ENCODE measurements at regions not wholly inside any gene's neighbourhood (a gene's known extent, or its start where the extent isn't known, plus 50 kb on each side); places are given as distances from the start of the nearest gene placed in this dataset.

- no peak for DNase-seq (ENCODE audit: low read depth in 1 of 2, low spot score in 1 of 2)
- TF ChIP-seq CTCF (IDR thresholded peaks at IDR 0.05; ENCODE audit: low read depth, low read length) = no peak
These were observed 112.9 kb upstream of the GYPC start for GRCh38 chr2:126543081-126543480.

GRCh38 chr2:126558029-126558428 lies 97.9 kb upstream of the GYPC start:
- no peak for DNase-seq (ENCODE audit: low read depth in 1 of 2, low spot score in 1 of 2)
- no peaks in the 10 kb centered on the region for H3K36me3 ChIP-seq
- H3K9me3 ChIP-seq (ENCODE audit: low read depth) = no peaks in the 10 kb centered on the region
- no peaks in the 10 kb centered on the region for H3K4me1 ChIP-seq (ENCODE audit: low read depth)
- H3K4me3 ChIP-seq = no peak overlapping the region
- no peaks in the 10 kb centered on the region for H3K27me3 ChIP-seq
- no peak for TF ChIP-seq CTCF (IDR thresholded peaks at IDR 0.05; ENCODE audit: low read depth, low read length)
- no peak overlapping the region for H3K27ac ChIP-seq

More at GRCh38 chr2:126543081-126543480, 112.9 kb upstream of the GYPC start:
- no peak overlapping the region for H3K4me3 ChIP-seq
- no peaks in the 10 kb centered on the region for H3K9me3 ChIP-seq (ENCODE audit: low read depth)
- H3K4me1 ChIP-seq (ENCODE audit: low read depth) = no peaks in the 10 kb centered on the region
- no peak overlapping the region for H3K27ac ChIP-seq
- no peaks in the 10 kb centered on the region for H3K36me3 ChIP-seq
- no peaks in the 10 kb centered on the region for H3K27me3 ChIP-seq

- no peaks in the 10 kb centered on the region for H3K36me3 ChIP-seq
- H3K9me3 ChIP-seq (ENCODE audit: low read depth) = no peaks in the 10 kb centered on the region
- H3K27me3 ChIP-seq = no peaks in the 10 kb centered on the region
- H3K27ac ChIP-seq = no peak overlapping the region
- no peak for TF ChIP-seq CTCF (IDR thresholded peaks at IDR 0.05; ENCODE audit: low read depth, low read length)
- H3K4me3 ChIP-seq = no peak overlapping the region
- DNase-seq (ENCODE audit: low read depth in 1 of 2, low spot score in 1 of 2) = no peak
- no peaks in the 10 kb centered on the region for H3K4me1 ChIP-seq (ENCODE audit: low read depth)
These were observed 87.2 kb upstream of the GYPC start for GRCh38 chr2:126568734-126569133.

- Histone ChIP-seq H3K27me3 (no peaks in the 10 kb centered on the region), H3K4me3 (no peak overlapping the region), H3K27ac (no peak overlapping the region), H3K36me3 (no peaks in the 10 kb centered on the region), H3K4me1 (ENCODE audit: low read depth) (no peaks in the 10 kb centered on the region), H3K9me3 (ENCODE audit: low read depth) (no peaks in the 10 kb centered on the region)
- no peak for TF ChIP-seq CTCF (IDR thresholded peaks at IDR 0.05; ENCODE audit: low read depth, low read length)
- DNase-seq (ENCODE audit: low read depth in 1 of 2, low spot score in 1 of 2) = peak in 1 of 2 donors; percentile 2
These were observed 84.6 kb upstream of the GYPC start for GRCh38 chr2:126571403-126571802.

GRCh38 chr2:126575631-126576030 lies 80.3 kb upstream of the GYPC start:
- Histone ChIP-seq H3K27me3 (no peaks in the 10 kb centered on the region), H3K9me3 (ENCODE audit: low read depth) (no peaks in the 10 kb centered on the region), H3K27ac (no peak overlapping the region), H3K36me3 (no peaks in the 10 kb centered on the region), H3K4me3 (no peak overlapping the region), H3K4me1 (ENCODE audit: low read depth) (no peaks in the 10 kb centered on the region)
- DNase-seq (ENCODE audit: low read depth in 1 of 2, low spot score in 1 of 2) = no peak
- TF ChIP-seq CTCF (IDR thresholded peaks at IDR 0.05; ENCODE audit: low read depth, low read length) = no peak

GRCh38 chr2:126579868-126580267 lies 76.1 kb upstream of the GYPC start:
- no peak overlapping the region for H3K27ac ChIP-seq
- no peak for TF ChIP-seq CTCF (IDR thresholded peaks at IDR 0.05; ENCODE audit: low read depth, low read length)
- DNase-seq (ENCODE audit: low read depth in 1 of 2, low spot score in 1 of 2) = no peak
- no peaks in the 10 kb centered on the region for H3K4me1 ChIP-seq (ENCODE audit: low read depth)
- H3K27me3 ChIP-seq = no peaks in the 10 kb centered on the region
- no peaks in the 10 kb centered on the region for H3K9me3 ChIP-seq (ENCODE audit: low read depth)
- no peak overlapping the region for H3K4me3 ChIP-seq
- no peaks in the 10 kb centered on the region for H3K36me3 ChIP-seq

Measured in cardiac muscle cell (in vitro differentiated cells and primary cell).